GM10248 (cell line): ENCODE measurements at regions not wholly inside any gene's neighbourhood (a gene's known extent, or its start where the extent isn't known, plus 50 kb on each side); places are given as distances from the start of the nearest gene placed in this dataset.
"Not testable (repeated sequence)": the region's sequence is repeated elsewhere in the genome, so short reads cannot be mapped to it uniquely, and the experiment has no call there.

ENCODE experiments used
- CTCF ChIA-PET: fragments of 300-600 bp; sonication (Branson Sonifier 250); formaldehyde crosslinking; extraction: SDS; loops from one replicate; lab custom pipeline; 2021; ENCODE audit warnings: antibody characterized with exemption; lab: Yijun Ruan, JAX
- POLR2A ChIA-PET: fragments of 350-650 bp; sonication (Branson Sonifier 250); formaldehyde crosslinking; extraction: SDS; loops from one replicate; lab custom pipeline; 2020; ENCODE audit warnings: antibody characterized with exemption; lab: Yijun Ruan, JAX
- DNase-seq: peaks from one replicate; pipeline ENCODE4 v3.0.0; 2012; ENCODE audit errors: extremely low spot score
- CTCF ChIP-seq: IDR thresholded peaks from 2 replicates; pipeline ENCODE4 v1.5.1; 2012; ENCODE audit warnings: mild to moderate bottlenecking, low read depth; ENCODE audit errors: extremely low read depth, missing control alignments, control extremely low read depth

DNA sequence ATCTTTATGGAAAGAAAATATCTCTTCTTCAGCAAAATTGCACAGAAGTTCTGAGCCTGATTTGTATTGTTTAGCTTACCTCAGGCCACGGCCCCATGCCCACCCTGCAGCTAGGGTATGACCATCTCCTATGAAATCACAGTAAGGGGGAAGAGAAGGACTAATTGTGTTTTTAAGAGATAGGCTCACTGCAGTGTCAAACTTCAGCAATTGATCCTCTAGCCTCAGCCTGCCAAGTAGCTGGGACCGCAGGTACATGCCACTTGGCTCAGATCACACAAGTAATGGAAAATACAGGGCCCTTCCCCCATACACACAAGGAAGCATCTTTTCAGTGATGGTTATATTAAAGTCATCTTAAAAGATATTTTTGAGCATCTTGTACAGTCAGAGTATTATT, 60.0 kb downstream of the DMAC1 start:
- no peak for DNase-seq
- POLR2A ChIA-PET, result no interaction called here
- CTCF ChIA-PET, result no interaction called here
- no peak for TF ChIP-seq CTCF

DNA sequence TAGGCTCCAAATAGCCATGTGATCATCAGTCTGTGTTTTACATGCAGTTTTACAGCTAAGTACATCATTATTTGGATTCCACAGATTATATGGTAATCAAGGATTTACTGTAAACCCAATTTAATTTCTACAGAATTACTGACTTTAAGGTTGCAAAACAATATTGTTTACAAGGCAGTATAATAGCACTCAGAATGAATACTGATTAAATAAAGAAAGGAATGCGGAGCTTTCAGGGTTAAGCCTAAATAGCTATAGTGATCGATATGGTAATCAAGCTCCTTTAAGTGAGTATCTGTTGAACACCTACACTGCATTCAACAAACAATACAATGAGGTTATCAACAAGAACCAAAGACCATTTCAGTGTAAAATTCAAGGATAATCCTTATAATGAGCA, 64.3 kb downstream of the DMAC1 start:
- TF ChIP-seq CTCF, result no peak
- no peak for DNase-seq
- CTCF ChIA-PET, result no interaction called here
- POLR2A ChIA-PET, result no interaction called here

- POLR2A ChIA-PET, result no interaction called here
- no peak for TF ChIP-seq CTCF
- DNase-seq, result no peak
- CTCF ChIA-PET, result no interaction called here
Measured at GRCh38 chr9:7730164-7730445, 69.5 kb downstream of the DMAC1 start.

GRCh38 chr9:7729371-7730163, 70.0 kb downstream of the DMAC1 start:
- no peak for DNase-seq
- ChIA-PET CTCF (no interaction called here), POLR2A (no interaction called here)

GRCh38 chr9:7721291-7721690, 78.3 kb downstream of the DMAC1 start:
- CTCF ChIA-PET, result no interaction called here
- no peak for DNase-seq
- no peak for TF ChIP-seq CTCF
- POLR2A ChIA-PET, result no interaction called here

More at GRCh38 chr9:7729371-7730163, 70.0 kb downstream of the DMAC1 start:
- no peak for TF ChIP-seq CTCF

GRCh38 chr9:7713088-7713487, 86.5 kb downstream of the DMAC1 start:
- CTCF ChIA-PET, POLR2A ChIA-PET, DNase-seq: not testable (repeated sequence)

GRCh38 chr9:7710686-7711085, 88.9 kb downstream of the DMAC1 start:
- ChIA-PET CTCF (no interaction called here), POLR2A (no interaction called here)
- no peak for TF ChIP-seq CTCF
- DNase-seq, result no peak
